NCI-H1436 treated with DMSO at 0.1 percent for 48 hours (cell line): ENCODE measurements at regions not wholly inside any gene's neighbourhood (a gene's known extent, or its start where the extent isn't known, plus 50 kb on each side); places are given as distances from the start of the nearest gene placed in this dataset.

Experiments used
- DNase-seq: peaks from one replicate; lab custom pipeline; 2025; lab: John Stamatoyannopoulos, UW

- DNase-seq, result no peak
Observed at GRCh38 chr7:25812086-25812850, 339.7 kb upstream of the NFE2L3 start.

- DNase-seq, result no peak
Observed at GRCh38 chr7:25813381-25813780, 338.6 kb upstream of the NFE2L3 start.

GRCh38 chr7:25815711-25816110 is 336.3 kb upstream of the NFE2L3 start:
- DNase-seq, result no peak

GRCh38 chr7:25820432-25821040 is 331.5 kb upstream of the NFE2L3 start:
- no peak for DNase-seq

GRCh38 chr7:25821225-25821624 is 330.8 kb upstream of the NFE2L3 start:
- DNase-seq, result no peak

GRCh38 chr7:25822823-25823222 is 329.2 kb upstream of the NFE2L3 start:
- DNase-seq, result no peak

GRCh38 chr7:25823571-25823970 is 328.4 kb upstream of the NFE2L3 start:
- no peak for DNase-seq

- no peak for DNase-seq
Observed at GRCh38 chr7:25828468-25828867, 323.5 kb upstream of the NFE2L3 start.

- DNase-seq, result no peak
Observed at GRCh38 chr7:25829663-25830062, 322.3 kb upstream of the NFE2L3 start.

- no peak for DNase-seq
Observed at GRCh38 chr7:25830215-25830614, 321.8 kb upstream of the NFE2L3 start.

GRCh38 chr7:25831062-25831691 is 320.8 kb upstream of the NFE2L3 start:
- DNase-seq, result no peak

GRCh38 chr7:25831831-25832411 is 320.1 kb upstream of the NFE2L3 start:
- no peak for DNase-seq

- DNase-seq, result no peak
Observed at GRCh38 chr7:25832456-25832855, 319.5 kb upstream of the NFE2L3 start.

GRCh38 chr7:25832929-25833328 is 319.1 kb upstream of the NFE2L3 start:
- DNase-seq, result no peak

- no peak for DNase-seq
Observed at GRCh38 chr7:25834050-25834449, 317.9 kb upstream of the NFE2L3 start.

- no peak for DNase-seq
Observed at GRCh38 chr7:25835197-25835596, 316.8 kb upstream of the NFE2L3 start.

GRCh38 chr7:25839084-25839769 is 312.8 kb upstream of the NFE2L3 start:
- DNase-seq, result no peak

- no peak for DNase-seq
Observed at GRCh38 chr7:25840209-25840792, 311.7 kb upstream of the NFE2L3 start.

GRCh38 chr7:25841575-25841974 is 310.4 kb upstream of the NFE2L3 start:
- no peak for DNase-seq

GRCh38 chr7:25842201-25842733 is 309.7 kb upstream of the NFE2L3 start:
- DNase-seq, result no peak

- no peak for DNase-seq
Observed at GRCh38 chr7:25843467-25843866, 308.5 kb upstream of the NFE2L3 start.
